Liver (tissue), 3 donors: ENCODE measurements at regions not wholly inside any gene's neighbourhood (a gene's known extent, or its start where the extent isn't known, plus 50 kb on each side); places are given as distances from the start of the nearest gene placed in this dataset.

Source experiments
- ATF3 ChIP-seq: IDR thresholded peaks from 2 replicates; pipeline ENCODE4 v1.6.1; 2016; ENCODE audit warnings: antibody characterized with exemption
- CTCF ChIP-seq: fragments of 150-350 bp; IDR thresholded peaks from 2 replicates; pipeline ENCODE4 v1.5.1; 2017; ENCODE audit warnings: improper control_type of control experiment, low read depth, low read length; ENCODE audit not compliant: missing input control
- EGR1 ChIP-seq, 2 donors: IDR thresholded peaks; 2 replicates each; pipeline ENCODE4 v1.6.1; 2016 to 2018; ENCODE audit warnings: antibody characterized with exemption in 2 of 2, low read depth in 2 of 2
- FOXA1 ChIP-seq: IDR thresholded peaks from 2 replicates; pipeline ENCODE4 v1.6.1; 2016; ENCODE audit warnings: antibody characterized with exemption
- FOXA2 ChIP-seq: IDR thresholded peaks from 2 replicates; pipeline ENCODE4 v1.6.1; 2016; ENCODE audit warnings: antibody characterized with exemption
- GABPA ChIP-seq, 2 donors: IDR thresholded peaks in 1 of 2; conservative IDR thresholded peaks in 1 of 2; 2 replicates each; pipeline ENCODE4 v1.6.1; 2016; ENCODE audit warnings: antibody characterized with exemption in 2 of 2, mild to moderate bottlenecking in 1 of 2, moderate library complexity in 1 of 2
- HNF4A ChIP-seq, 2 donors: conservative IDR thresholded peaks; 2 replicates each; pipeline ENCODE4 v1.6.1; 2016; ENCODE audit warnings: antibody characterized with exemption in 2 of 2, mild to moderate bottlenecking in 2 of 2
- JUND ChIP-seq, 2 donors: IDR thresholded peaks; 2 replicates each; pipeline ENCODE4 v1.6.1; 2016; ENCODE audit warnings: antibody characterized with exemption in 2 of 2
- MAX ChIP-seq: IDR thresholded peaks from 2 replicates; pipeline ENCODE4 v1.6.1; 2016; ENCODE audit warnings: antibody characterized with exemption
- NR2F2 ChIP-seq: IDR thresholded peaks from 2 replicates; pipeline ENCODE4 v1.6.1; 2016; ENCODE audit warnings: antibody characterized with exemption
- REST ChIP-seq: IDR thresholded peaks from 2 replicates; pipeline ENCODE4 v1.6.1; 2016; ENCODE audit warnings: antibody characterized with exemption, mild to moderate bottlenecking
- RXRA ChIP-seq, 2 donors: IDR thresholded peaks; 2 replicates each; pipeline ENCODE4 v1.6.1; 2017 to 2018; ENCODE audit warnings: antibody characterized with exemption in 2 of 2, mild to moderate bottlenecking in 1 of 2
- SP1 ChIP-seq: IDR thresholded peaks from 2 replicates; pipeline ENCODE4 v1.6.1; 2018; ENCODE audit warnings: antibody characterized with exemption, mild to moderate bottlenecking
- ZBTB33 ChIP-seq: IDR thresholded peaks from 2 replicates; pipeline ENCODE4 v1.6.1; 2016; ENCODE audit warnings: antibody characterized with exemption
- donor health status: healthy.
- donor health status: healthy.

- TF ChIP-seq CTCF (no peak), HNF4A (conservative IDR thresholded peaks at IDR 0.05) (no peak), MAX (no peak), NR2F2 (no peak), RXRA (IDR thresholded peaks at IDR 0.05) (no peak), GABPA (IDR thresholded peaks at IDR 0.05 in 1 of 2, conservative IDR thresholded peaks at IDR 0.05 in 1 of 2) (no peak), SP1 (no peak), FOXA1 (no peak), FOXA2 (no peak), ATF3 (no peak), REST (no peak), JUND (IDR thresholded peaks at IDR 0.05) (no peak), ZBTB33 (no peak), EGR1 (IDR thresholded peaks at IDR 0.05; ENCODE audit: low read depth in 2 of 2) (no peak)
These were observed 304.1 kb downstream of the FAM72C start for GRCh38 chr1:143667730-143668129.
